RWPE1 (cell line): ENCODE measurements at regions not wholly inside any gene's neighbourhood (a gene's known extent, or its start where the extent isn't known, plus 50 kb on each side); places are given as distances from the start of the nearest gene placed in this dataset.

Source experiments
- CTCF ChIA-PET: fragments of 350-600 bp; sonication (Branson Sonifier 250); formaldehyde crosslinking; extraction: SDS; loops from one replicate; lab custom pipeline; 2021; lab: Yijun Ruan, JAX
- POLR2A ChIA-PET: fragments of 400-600 bp; formaldehyde crosslinking; extraction: SDS; loops from one replicate; lab custom pipeline; 2020; ENCODE audit warnings: antibody characterized with exemption; ENCODE audit not compliant: low non-redundant PET; lab: Yijun Ruan, JAX
- DNase-seq: peaks from one replicate; pipeline ENCODE4 v3.0.0; 2012; ENCODE audit warnings: low spot score
- H3K27ac ChIP-seq: fragments of 450-650 bp; 2 replicates; pipeline ENCODE4 v1.5.1; 2017
- TF ChIP-seq, protein P1 (sequence below): fragments of 450-650 bp; conservative IDR thresholded peaks from 2 replicates; pipeline ENCODE4 v1.5.1; 2017; ENCODE audit warnings: low read depth, mild to moderate bottlenecking

- ChIA-PET CTCF (interaction anchor here (1.5 kb wide), 1 partner anchor 34 kb away, joined by 3 read pairs; no protein-coding TSS in a partner anchor), POLR2A (no interaction called here)
- no peak for DNase-seq
- H3K27ac ChIP-seq, result no peak overlapping the region
- TF ChIP-seq, protein P1, sequence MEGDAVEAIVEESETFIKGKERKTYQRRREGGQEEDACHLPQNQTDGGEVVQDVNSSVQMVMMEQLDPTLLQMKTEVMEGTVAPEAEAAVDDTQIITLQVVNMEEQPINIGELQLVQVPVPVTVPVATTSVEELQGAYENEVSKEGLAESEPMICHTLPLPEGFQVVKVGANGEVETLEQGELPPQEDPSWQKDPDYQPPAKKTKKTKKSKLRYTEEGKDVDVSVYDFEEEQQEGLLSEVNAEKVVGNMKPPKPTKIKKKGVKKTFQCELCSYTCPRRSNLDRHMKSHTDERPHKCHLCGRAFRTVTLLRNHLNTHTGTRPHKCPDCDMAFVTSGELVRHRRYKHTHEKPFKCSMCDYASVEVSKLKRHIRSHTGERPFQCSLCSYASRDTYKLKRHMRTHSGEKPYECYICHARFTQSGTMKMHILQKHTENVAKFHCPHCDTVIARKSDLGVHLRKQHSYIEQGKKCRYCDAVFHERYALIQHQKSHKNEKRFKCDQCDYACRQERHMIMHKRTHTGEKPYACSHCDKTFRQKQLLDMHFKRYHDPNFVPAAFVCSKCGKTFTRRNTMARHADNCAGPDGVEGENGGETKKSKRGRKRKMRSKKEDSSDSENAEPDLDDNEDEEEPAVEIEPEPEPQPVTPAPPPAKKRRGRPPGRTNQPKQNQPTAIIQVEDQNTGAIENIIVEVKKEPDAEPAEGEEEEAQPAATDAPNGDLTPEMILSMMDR, result no peak
These were observed 421.3 kb downstream of the LPIN1 start for GRCh38 chr2:12167525-12168317.

- TF ChIP-seq, protein P1, result no peak
- no peak overlapping the region for H3K27ac ChIP-seq
- POLR2A ChIA-PET, result no interaction called here
- CTCF ChIA-PET, result interaction anchor here (1.5 kb wide), 1 partner anchor 34 kb away, joined by 3 read pairs; no protein-coding TSS in a partner anchor
- no peak for DNase-seq
These were observed 421.9 kb downstream of the LPIN1 start for GRCh38 chr2:12168354-12168753.

GRCh38 chr2:12168791-12169388, 422.5 kb downstream of the LPIN1 start:
- TF ChIP-seq, protein P1, result no peak
- POLR2A ChIA-PET, result no interaction called here
- CTCF ChIA-PET, result interaction anchor here (1.5 kb wide), 1 partner anchor 33 kb away, joined by 3 read pairs; no protein-coding TSS in a partner anchor
- DNase-seq, result no peak
- no peak overlapping the region for H3K27ac ChIP-seq

DNA sequence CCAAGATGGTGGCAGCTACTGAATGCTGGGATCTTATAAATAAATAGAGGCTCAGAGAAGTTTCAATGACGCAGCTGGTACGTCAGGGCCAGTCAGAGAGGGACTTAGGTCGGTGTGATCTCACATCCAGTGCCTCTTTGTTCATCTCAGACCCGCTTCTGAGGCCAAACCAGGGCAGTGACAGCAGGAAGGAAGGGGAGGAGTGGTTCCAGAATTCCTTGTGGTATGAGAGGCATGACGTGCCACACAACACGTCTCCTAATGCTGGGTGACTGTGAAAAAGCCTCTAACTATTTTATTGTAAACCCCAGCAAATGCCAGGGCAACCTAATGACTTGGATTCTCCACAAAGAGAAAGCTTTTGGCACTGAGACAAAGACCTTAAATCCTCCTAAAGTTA, 423.3 kb downstream of the LPIN1 start:
- ChIA-PET POLR2A (no interaction called here), CTCF (interaction anchor here (1.5 kb wide), 1 partner anchor 32 kb away, joined by 3 read pairs; no protein-coding TSS in a partner anchor)
- H3K27ac ChIP-seq, result no peak overlapping the region
- DNase-seq, result no peak
- TF ChIP-seq, protein P1, result no peak

DNA sequence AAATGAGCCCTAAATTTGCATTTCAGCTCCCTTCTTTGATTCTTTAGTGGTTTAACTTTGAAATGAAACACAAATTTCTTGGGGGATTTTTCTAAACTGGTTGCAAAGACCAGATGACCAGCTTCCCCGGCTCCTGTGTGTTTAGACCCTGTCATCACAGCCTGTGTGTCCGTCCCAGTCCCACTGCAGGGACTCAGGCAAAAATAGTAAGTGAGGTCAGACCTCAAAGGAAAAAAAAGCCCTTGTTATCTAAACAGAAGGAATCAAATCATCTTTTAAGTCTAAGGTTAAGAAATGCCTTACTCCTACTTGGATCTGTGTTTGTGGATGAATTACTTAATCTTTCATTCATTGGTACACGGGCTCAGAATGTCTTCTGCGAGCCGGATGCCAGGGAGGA, 423.7 kb downstream of the LPIN1 start:
- ChIA-PET CTCF (no interaction called here), POLR2A (no interaction called here)
- no peak overlapping the region for H3K27ac ChIP-seq
- no peak for DNase-seq
- TF ChIP-seq, protein P1, result no peak

DNA sequence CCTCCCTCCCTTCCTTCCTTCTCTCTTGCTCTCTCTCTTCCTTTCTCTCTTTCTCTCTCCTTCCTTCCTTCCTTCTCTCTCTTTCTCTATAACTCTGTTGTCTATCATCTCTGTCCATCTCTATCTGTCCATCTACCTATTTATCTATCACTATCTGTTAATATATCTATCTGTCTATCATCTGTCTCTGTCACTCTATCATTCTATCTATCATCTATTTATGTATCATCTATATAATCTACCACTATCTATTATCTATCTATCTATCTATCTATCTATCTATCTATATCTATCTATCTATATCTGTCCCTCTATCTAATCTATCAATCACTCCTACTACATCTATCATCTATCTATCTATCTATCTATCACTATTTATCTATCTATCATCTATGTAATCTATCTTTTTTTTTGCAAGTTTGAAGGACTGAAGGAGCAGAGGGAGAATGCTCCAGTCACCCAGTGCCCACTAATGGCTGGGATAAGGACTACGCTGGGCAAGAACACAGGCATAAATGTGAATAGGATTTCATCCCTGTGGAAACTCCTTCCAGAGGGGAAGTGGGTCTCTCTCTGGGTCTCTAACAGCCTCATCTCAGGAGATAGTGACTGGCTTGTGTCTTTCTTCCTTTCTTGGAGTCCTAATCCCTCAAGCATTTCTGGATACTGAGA, 427.0 kb downstream of the LPIN1 start:
- TF ChIP-seq, protein P1, result no peak
- ChIA-PET POLR2A (no interaction called here), CTCF (no interaction called here)
- DNase-seq, result no peak
- no peak overlapping the region for H3K27ac ChIP-seq
